Aorta (tissue), 5 donors: ENCODE measurements at regions not wholly inside any gene's neighbourhood (a gene's known extent, or its start where the extent isn't known, plus 50 kb on each side); places are given as distances from the start of the nearest gene placed in this dataset.

Experiments used
- ATAC-seq: fragments of 200-7000 bp; cut with Tn5 transposase; one replicate; pipeline ENCODE4 v1.9.1; 2022; ENCODE audit warnings: moderate library complexity; ENCODE audit not compliant: low FRiP score
- DNase-seq, 2 donors: peaks; one replicate each; pipeline ENCODE4 v3.0.0-alpha.2; 2020
- H3K27ac ChIP-seq, 2 donors: one replicate each; pipeline ENCODE4 v1.5.1; 2013; ENCODE audit warnings: low read length in 2 of 2, mild to moderate bottlenecking in 2 of 2, moderate library complexity in 2 of 2, control low read depth in 1 of 2, inconsistent platforms in 1 of 2, low read depth in 1 of 2
- H3K27me3 ChIP-seq, 2 donors: one replicate each; pipeline ENCODE4 v1.6.1; 2013; ENCODE audit warnings: control low read depth in 1 of 2, low read length in 1 of 2, mild to moderate bottlenecking in 1 of 2, moderate library complexity in 1 of 2; ENCODE audit not compliant: insufficient read depth in 2 of 2, control insufficient read depth in 1 of 2
- H3K36me3 ChIP-seq, 2 donors: one replicate each; pipeline ENCODE4 v1.6.1; 2013; ENCODE audit warnings: control low read depth in 1 of 2, low read length in 1 of 2, mild to moderate bottlenecking in 1 of 2; ENCODE audit not compliant: insufficient read depth in 2 of 2, control insufficient read depth in 1 of 2
- H3K4me1 ChIP-seq, 2 donors: one replicate each; pipeline ENCODE4 v1.6.1; 2013; ENCODE audit warnings: low read length in 2 of 2, control low read depth in 1 of 2, mild to moderate bottlenecking in 1 of 2, moderate library complexity in 1 of 2; ENCODE audit not compliant: insufficient read depth in 2 of 2, control insufficient read depth in 1 of 2
- H3K4me3 ChIP-seq, 2 donors: one replicate each; pipeline ENCODE4 v1.5.1; 2013; ENCODE audit warnings: low read length in 2 of 2, control low read depth in 1 of 2, mild to moderate bottlenecking in 1 of 2
- H3K9me3 ChIP-seq: one replicate; pipeline ENCODE4 v1.6.1; 2013; ENCODE audit warnings: mild to moderate bottlenecking, low read length; ENCODE audit not compliant: control insufficient read depth
- WGBS, 2 donors: extraction: QIAGEN DNeasy Blood & Tissue Kit; methylation state at CpG; one replicate each; pipeline ENCODE4 v1.1.7; 2013; 5-methylcytosine and 5-hydroxymethylcytosine counted together
- intact Hi-C, 2 donors: fragments of 100-400 bp; cut with DNase I; formaldehyde crosslinking; loops; one replicate each; pipeline versions ENCODE4 v1.14.2 to v1.15.0; 2022
- donor health status: healthy with polysubstance abuse.
- donor health status: Bipolar disorder and iron deficiency.
- donor health status: DM: no; HTN: no; CAD: no.
- donor health status: DM: no; HTN: no; CAD: no.
- donor health status: DM: yes; HTN: yes; CAD: no.

DNA sequence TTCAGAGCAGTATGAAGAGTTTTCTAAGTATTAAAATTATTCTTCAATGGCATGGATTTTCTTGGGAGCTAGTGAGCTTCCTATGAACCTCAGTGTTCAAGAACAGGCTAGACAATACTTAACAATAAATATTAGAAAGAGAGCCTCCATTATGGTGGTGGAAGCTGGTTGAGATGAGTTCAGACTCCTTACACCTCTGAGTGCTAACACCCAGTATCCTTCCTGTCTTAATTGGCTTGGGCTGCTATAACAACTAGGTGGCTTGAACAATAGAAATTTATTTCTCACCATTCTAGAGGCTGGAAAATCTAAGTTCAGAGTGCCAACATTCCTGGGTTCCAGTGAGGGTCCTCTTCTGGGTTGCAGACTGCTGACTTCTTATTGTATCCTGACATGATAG is 369.4 kb upstream of the HNRNPA3 start:
- Histone ChIP-seq H3K27ac (no peak overlapping the region), H3K36me3 (no peaks in the 10 kb centered on the region), H3K9me3 (peaks cover 1% of the 10 kb centered on the region), H3K27me3 (peaks cover 0 to 2% of the 10 kb centered on the region in 2 donors), H3K4me3 (no peak overlapping the region), H3K4me1 (no peaks in the 10 kb centered on the region)
- intact Hi-C loops: no loop called here
- ATAC-seq: no peak
- no peak for DNase-seq

DNA sequence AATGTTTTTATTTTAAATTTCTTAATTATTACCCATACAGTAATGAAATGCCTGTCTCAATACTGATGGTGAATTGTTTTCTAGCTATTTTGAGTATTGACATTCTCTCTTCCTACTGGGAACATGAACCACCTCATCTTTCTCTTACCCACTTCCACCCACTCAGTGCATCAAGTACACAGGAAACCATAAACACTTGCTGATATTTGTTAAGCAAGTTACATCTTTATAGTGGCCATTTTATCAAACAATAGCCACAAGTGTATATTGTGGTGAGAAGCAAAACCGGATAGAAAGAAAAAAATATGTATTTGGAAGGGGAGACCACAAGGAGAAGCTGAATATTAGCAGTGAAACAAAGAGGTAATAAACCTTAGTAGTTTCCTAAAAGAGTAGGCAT is 368.1 kb upstream of the HNRNPA3 start:
- WGBS, 2 donors: 39 to 56% methylated on average over 1 of the region's 1 CpG
- no peak for DNase-seq
- no peaks in the 10 kb centered on the region for H3K4me1 ChIP-seq

DNA sequence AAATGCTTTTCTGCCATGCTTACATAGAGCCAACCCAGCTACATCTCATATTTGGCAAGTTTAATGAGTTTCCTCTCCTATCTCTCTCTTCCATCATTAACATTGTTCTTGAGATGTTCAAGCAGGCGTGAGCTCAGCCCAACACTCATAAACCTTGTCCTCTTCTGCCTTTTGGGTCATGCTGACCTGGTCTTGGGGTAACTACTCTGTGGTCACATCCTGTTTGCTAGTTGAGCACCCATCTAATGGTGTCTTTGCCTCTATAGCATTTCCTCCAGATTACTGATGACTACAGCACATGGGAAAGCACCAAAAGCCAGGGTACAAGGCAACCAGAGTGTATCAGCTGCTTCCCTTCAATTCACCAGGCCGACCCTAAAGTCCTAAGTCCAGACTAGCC is 366.9 kb upstream of the HNRNPA3 start:
- Histone ChIP-seq H3K9me3 (peaks cover 1% of the 10 kb centered on the region), H3K27ac (no peak overlapping the region), H3K36me3 (no peaks in the 10 kb centered on the region), H3K27me3 (peaks cover 0 to 2% of the 10 kb centered on the region in 2 donors), H3K4me1 (no peaks in the 10 kb centered on the region), H3K4me3 (no peak overlapping the region)
- intact Hi-C loops: no loop called here
- no peak for ATAC-seq
- no peak for DNase-seq
- WGBS, 2 donors: 62 to 85% methylated on average over 2 of the region's 2 CpGs

More for the DNA sequence above, 368.1 kb upstream of the HNRNPA3 start:
- Histone ChIP-seq H3K9me3 (peaks cover 1% of the 10 kb centered on the region), H3K36me3 (no peaks in the 10 kb centered on the region), H3K27me3 (peaks cover 0 to 2% of the 10 kb centered on the region in 2 donors), H3K4me3 (no peak overlapping the region), H3K27ac (no peak overlapping the region)
- intact Hi-C loops: no loop called here
- no peak for ATAC-seq

DNA sequence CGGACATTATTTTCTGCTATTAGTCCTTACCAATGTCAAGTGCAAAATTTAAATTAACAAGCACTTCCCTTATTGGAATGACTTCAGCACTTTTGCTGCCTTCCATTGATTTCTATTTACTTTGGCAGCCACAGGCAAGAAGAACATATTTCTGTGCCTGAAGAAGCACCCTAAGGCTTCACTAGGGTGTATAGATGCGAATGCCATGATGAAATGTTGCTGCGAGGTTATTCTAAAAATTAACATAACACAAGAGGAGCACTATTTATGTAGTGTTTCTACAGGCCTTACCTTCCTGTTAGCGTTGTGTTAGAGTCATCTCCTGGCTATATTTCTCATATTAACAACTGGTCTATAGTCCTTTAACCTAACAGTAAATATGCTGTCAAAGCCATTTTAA is 365.0 kb upstream of the HNRNPA3 start:
- no peaks in the 10 kb centered on the region for H3K9me3 ChIP-seq
- H3K4me3 ChIP-seq: no peak overlapping the region
- peaks cover 0 to 2% of the 10 kb centered on the region in 2 donors for H3K27me3 ChIP-seq
- H3K27ac ChIP-seq: no peak overlapping the region
- no peaks in the 10 kb centered on the region for H3K36me3 ChIP-seq
- intact Hi-C loops: no loop called here
- WGBS, 2 donors: 56 to 72% methylated on average over 4 of the region's 4 CpGs
- DNase-seq (no peak), ATAC-seq (no peak)
- H3K4me1 ChIP-seq: no peaks in the 10 kb centered on the region

DNA sequence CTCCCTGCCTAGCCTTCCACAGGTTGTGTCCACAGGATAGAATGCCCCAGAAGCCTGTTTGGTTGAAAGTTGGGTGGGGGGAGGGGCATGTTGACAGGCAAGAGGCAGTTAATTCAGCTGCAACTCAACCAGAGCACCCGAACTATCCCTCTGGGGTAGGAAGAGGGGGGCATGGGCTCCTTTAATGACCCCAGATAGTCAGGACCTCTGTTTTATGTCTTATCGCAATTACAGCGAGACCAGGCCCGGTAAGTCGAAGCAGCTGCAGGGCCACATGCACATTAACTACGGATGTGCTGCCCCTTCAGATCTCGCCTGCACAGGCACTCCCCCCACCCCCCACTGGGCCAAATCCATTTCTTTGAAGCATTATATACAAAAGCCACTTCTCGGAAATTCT is 363.8 kb upstream of the HNRNPA3 start:
- intact Hi-C loops: no loop called here
- H3K9me3 ChIP-seq: no peaks in the 10 kb centered on the region
- ATAC-seq (no peak), DNase-seq (no peak)
- no peaks in the 10 kb centered on the region for H3K36me3 ChIP-seq
- H3K4me1 ChIP-seq: no peaks in the 10 kb centered on the region
- 49 to 54% methylated on average over 8 of the region's 8 CpGs for WGBS, 2 donors
- no peak overlapping the region for H3K27ac ChIP-seq
- H3K27me3 ChIP-seq: peaks cover 0 to 2% of the 10 kb centered on the region in 2 donors
- no peak overlapping the region for H3K4me3 ChIP-seq

DNA sequence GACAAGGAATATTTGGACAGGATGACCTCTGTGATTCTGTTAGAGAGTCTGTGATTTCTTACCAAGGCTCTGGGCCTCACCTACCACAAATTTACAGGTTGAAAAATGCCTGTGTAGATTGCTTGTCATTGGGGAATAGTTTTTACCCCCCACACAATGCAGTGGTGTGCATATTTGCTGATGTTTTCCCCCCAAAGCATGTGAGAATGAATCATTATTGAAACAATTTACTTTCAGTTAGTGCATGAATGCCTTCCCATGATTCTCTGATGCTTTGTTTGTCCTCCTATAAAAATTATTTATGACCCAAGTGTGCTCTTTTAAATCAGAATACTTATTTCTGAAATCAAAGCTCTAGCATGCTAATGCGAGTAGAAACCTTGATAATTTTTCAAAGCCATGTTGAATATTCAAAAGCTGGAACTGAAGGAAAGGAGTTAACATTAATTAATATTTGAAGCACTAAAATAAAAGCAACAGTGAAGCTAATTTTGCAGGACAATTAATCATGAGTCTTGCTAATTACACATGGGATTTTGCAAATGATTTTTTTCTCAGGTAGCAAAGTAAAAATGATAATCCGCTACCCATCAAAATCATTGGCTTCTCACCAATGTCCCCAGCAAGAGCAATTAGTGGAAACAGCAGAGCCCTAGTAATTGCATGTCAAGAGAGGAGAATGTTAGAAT is 361.2 kb upstream of the HNRNPA3 start:
- DNase-seq: no peak
- intact Hi-C loops: no loop called here
- Histone ChIP-seq H3K27me3 (no peaks in the 10 kb centered on the region), H3K27ac (no peak overlapping the region), H3K4me3 (no peak overlapping the region), H3K36me3 (no peaks in the 10 kb centered on the region), H3K9me3 (no peaks in the 10 kb centered on the region), H3K4me1 (no peaks in the 10 kb centered on the region)
- ATAC-seq: no peak
- WGBS, 2 donors: 85 to 88% methylated on average over 2 of the region's 2 CpGs

DNA sequence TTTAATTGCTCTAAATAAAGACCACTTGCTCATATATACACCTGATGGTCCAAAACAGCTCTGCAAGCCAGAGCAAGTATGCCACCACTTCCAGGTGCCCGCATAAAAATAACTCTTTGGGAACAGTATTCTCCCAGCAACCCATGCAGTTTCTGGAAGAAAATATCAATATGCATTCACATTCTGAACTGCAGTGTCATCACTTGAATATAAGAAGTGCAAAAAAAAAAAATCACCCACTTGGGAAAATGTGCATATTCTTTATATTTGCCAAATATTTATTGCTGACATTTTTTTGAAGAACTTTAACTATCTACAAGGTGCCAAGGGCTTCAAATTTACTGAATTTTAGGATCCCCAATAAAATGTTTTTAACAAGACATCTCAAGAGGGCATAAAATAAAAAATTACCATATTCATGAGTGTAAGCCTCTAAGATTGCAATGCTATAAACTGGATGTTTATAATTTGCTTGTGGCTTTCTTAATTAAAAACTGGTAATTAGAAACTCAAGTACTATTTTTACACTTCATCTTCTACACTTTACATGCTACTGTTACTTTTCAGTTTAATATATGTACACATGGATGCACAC is 360.6 kb upstream of the HNRNPA3 start:
- intact Hi-C loops: no loop called here
- DNase-seq (no peak), ATAC-seq (no peak)
- no peaks in the 10 kb centered on the region for H3K4me1 ChIP-seq
- no peaks in the 10 kb centered on the region for H3K36me3 ChIP-seq
- H3K27me3 ChIP-seq: no peaks in the 10 kb centered on the region
- no peak overlapping the region for H3K4me3 ChIP-seq
- H3K9me3 ChIP-seq: no peaks in the 10 kb centered on the region
- no peak overlapping the region for H3K27ac ChIP-seq
- 90 to 94% methylated on average over 1 of the region's 1 CpG for WGBS, 2 donors

DNA sequence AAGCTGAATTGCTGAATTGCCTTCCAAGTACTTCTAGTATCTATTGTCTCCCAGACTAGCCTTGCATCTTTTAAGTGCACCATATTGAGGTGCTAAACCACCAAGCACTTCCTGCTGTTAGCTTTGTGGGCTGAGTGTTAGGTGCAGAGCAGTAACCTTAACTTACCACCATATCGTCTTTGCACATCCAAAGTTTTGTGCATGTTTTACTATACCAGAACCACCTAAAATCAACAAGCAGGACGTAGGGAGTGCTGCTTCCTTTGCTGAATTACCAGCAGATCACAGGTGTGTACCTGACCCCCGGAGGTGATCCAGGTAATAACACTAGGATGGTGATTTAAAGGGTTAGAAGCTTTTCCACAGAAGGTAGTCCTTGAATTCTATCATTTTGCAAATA is 359.9 kb upstream of the HNRNPA3 start:
- no peak overlapping the region for H3K27ac ChIP-seq
- intact Hi-C loops: no loop called here
- no peaks in the 10 kb centered on the region for H3K36me3 ChIP-seq
- DNase-seq (no peak), ATAC-seq (no peak)
- H3K9me3 ChIP-seq: no peaks in the 10 kb centered on the region
- H3K4me1 ChIP-seq: no peaks in the 10 kb centered on the region
- no peaks in the 10 kb centered on the region for H3K27me3 ChIP-seq
- H3K4me3 ChIP-seq: no peak overlapping the region
- 48% methylated on average over 3 of the region's 3 CpGs for WGBS, 2 donors

DNA sequence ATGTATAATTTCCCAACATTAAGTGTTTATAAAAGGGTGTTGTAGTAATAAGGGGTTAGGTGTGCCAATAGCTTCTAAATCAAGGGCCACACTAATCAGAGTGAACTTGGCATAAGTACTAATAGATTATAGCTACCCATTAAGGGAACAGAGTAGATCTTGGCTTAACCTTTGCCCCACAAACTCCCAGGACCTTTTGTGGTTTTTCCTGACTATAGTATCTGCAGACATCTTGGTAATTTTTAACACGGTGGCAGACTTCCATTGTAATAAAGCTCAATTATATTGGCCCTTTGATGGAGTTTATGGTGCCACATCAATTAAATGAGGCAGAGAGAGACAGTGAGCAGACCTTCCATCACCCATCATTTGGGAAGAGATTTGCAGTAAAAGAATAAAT is 358.5 kb upstream of the HNRNPA3 start:
- H3K36me3 ChIP-seq: no peaks in the 10 kb centered on the region
- no peak overlapping the region for H3K4me3 ChIP-seq
- no peaks in the 10 kb centered on the region for H3K4me1 ChIP-seq
- DNase-seq (no peak), ATAC-seq (no peak)
- H3K27ac ChIP-seq: no peak overlapping the region
- H3K9me3 ChIP-seq: no peaks in the 10 kb centered on the region
- no peaks in the 10 kb centered on the region for H3K27me3 ChIP-seq
- whole genome bisulfite sequencing, 2 donors: 54 to 67% methylated on average over 1 of the region's 1 CpG
- intact Hi-C loops: no loop called here
